HEK293T (cell line): ENCODE measurements at regions not wholly inside any gene's neighbourhood (a gene's known extent, or its start where the extent isn't known, plus 50 kb on each side); places are given as distances from the start of the nearest gene placed in this dataset.

Source experiments
- ARNT ChIP-seq: fragments of 450-650 bp; IDR thresholded peaks from 2 replicates; pipeline ENCODE4 v1.6.1; 2017; ENCODE audit warnings: mild to moderate bottlenecking
- FOXK2 ChIP-seq: fragments of 450-650 bp; IDR thresholded peaks from 2 replicates; pipeline ENCODE4 v1.6.1; 2016; ENCODE audit warnings: mild to moderate bottlenecking
- FOXM1 ChIP-seq: fragments of 450-650 bp; IDR thresholded peaks from 2 replicates; pipeline ENCODE4 v1.6.1; 2017; ENCODE audit warnings: mild to moderate bottlenecking, borderline replicate concordance
- HDGF ChIP-seq: fragments of 450-650 bp; IDR thresholded peaks from 2 replicates; pipeline ENCODE4 v1.6.1; 2017; ENCODE audit warnings: antibody characterized with exemption, borderline replicate concordance
- LEF1 ChIP-seq: fragments of 450-650 bp; IDR thresholded peaks from 2 replicates; pipeline ENCODE4 v1.6.1; 2017; ENCODE audit warnings: mild to moderate bottlenecking, borderline replicate concordance
- PKNOX1 ChIP-seq: fragments of 450-650 bp; IDR thresholded peaks from 2 replicates; pipeline ENCODE4 v1.6.1; 2016
- SP1 ChIP-seq: fragments of 450-650 bp; IDR thresholded peaks from 2 replicates; pipeline ENCODE4 v1.6.1; 2017
- SUZ12 ChIP-seq: fragments of 450-650 bp; IDR thresholded peaks from 2 replicates; pipeline ENCODE4 v1.6.1; 2016; ENCODE audit warnings: mild to moderate bottlenecking

DNA sequence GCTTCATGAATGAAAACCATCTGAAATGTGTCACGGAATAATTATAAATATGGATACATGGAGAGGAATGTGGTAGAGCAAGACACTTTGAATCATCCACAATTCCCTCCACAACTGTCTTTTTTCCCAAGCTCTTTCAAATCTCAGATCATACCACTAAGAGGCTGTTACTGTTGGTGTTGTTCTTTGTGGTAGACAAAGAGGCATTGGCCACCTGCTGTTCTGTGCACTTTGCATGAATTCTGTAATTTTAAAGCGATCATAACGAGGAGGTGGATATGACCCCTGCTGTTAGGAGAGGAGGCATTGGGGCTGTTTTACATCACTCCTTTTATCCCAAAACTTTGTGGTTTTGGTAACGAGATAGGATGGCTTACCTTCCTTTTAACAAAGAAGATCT lies 141.2 kb upstream of the KLF6 start:
- TF ChIP-seq SUZ12 (no peak), LEF1 (no peak), SP1 (no peak), FOXK2 (no peak), ARNT (no peak), HDGF (no peak), PKNOX1 (no peak), FOXM1 (no peak)
